ENCODE measurements at regions not wholly inside any gene's neighbourhood (a gene's known extent, or its start where the extent isn't known, plus 50 kb on each side); places are given as distances from the start of the nearest gene placed in this dataset.

DNA sequence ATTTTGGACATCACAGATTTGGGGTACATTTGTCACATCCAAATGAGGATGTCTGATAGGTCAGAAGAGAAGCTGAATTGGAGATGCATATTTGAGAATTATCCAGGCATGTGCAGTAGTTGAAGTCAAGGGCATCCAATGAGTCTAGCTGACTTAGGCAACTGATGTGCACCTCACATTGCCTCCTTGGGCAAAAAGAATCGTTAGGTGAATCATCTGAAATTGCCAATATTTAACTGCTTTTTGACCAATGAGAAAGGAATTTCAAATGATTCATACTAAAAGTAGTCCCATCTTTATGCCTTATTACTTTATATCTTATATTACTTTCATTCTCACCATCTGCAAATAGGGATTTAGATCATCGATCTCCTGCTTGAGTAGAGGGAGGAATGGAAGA, 117.7 kb downstream of the CD47 start:
- TF ChIP-seq POLR2A (IDR thresholded peaks at IDR 0.05; ENCODE audit: low read depth, low read length): no peak
- no peak for TF ChIP-seq POLR2AphosphoS5 (IDR thresholded peaks at IDR 0.05; ENCODE audit: low read depth, low read length)
- TF ChIP-seq TAF1 (IDR thresholded peaks at IDR 0.05; ENCODE audit: low read depth, low read length): no peak
